Hepatocyte (in vitro differentiated cells): ENCODE measurements at regions not wholly inside any gene's neighbourhood (a gene's known extent, or its start where the extent isn't known, plus 50 kb on each side); places are given as distances from the start of the nearest gene placed in this dataset.

ENCODE experiments used
- EZH2 ChIP-seq: fragments of 200-600 bp; sonication (generic); IDR thresholded peaks from 2 replicates; pipeline ENCODE4 v1.6.1; 2016; ENCODE audit warnings: antibody characterized with exemption, mild to moderate bottlenecking, borderline replicate concordance
- TF ChIP-seq, protein P1 (sequence below): fragments of 200-600 bp; sonication (generic); IDR thresholded peaks from 2 replicates; pipeline ENCODE4 v1.5.1; 2016; ENCODE audit warnings: antibody characterized with exemption, mild to moderate bottlenecking; ENCODE audit not compliant: poor library complexity

DNA sequence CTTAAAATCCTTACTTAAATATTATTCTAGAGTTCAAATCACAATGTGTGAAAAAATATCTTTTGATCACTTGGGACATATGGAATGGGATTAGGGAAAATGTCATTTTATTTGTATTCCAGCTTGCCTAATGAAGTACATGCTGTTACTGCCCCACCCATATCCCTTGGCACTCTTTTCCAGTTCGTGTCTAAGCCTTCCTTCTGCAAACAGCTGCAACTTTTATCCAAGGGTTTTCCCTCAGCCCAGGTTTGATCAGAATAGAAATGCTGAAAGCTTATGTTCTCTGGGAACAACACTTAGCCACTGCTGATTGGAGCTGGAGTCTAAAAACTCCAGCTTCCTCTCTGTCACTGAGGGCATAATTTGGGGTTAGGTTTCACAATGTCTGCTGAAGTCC is 214.1 kb upstream of the FAM3C start:
- no peak for TF ChIP-seq EZH2
- TF ChIP-seq, protein P1, sequence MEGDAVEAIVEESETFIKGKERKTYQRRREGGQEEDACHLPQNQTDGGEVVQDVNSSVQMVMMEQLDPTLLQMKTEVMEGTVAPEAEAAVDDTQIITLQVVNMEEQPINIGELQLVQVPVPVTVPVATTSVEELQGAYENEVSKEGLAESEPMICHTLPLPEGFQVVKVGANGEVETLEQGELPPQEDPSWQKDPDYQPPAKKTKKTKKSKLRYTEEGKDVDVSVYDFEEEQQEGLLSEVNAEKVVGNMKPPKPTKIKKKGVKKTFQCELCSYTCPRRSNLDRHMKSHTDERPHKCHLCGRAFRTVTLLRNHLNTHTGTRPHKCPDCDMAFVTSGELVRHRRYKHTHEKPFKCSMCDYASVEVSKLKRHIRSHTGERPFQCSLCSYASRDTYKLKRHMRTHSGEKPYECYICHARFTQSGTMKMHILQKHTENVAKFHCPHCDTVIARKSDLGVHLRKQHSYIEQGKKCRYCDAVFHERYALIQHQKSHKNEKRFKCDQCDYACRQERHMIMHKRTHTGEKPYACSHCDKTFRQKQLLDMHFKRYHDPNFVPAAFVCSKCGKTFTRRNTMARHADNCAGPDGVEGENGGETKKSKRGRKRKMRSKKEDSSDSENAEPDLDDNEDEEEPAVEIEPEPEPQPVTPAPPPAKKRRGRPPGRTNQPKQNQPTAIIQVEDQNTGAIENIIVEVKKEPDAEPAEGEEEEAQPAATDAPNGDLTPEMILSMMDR = no peak
